ENCODE measurements at regions not wholly inside any gene's neighbourhood (a gene's known extent, or its start where the extent isn't known, plus 50 kb on each side); places are given as distances from the start of the nearest gene placed in this dataset.

GRCh38 chrX:10819973-10820372 is 199.6 kb upstream of the MID1 start:
- DNase-seq = no peak

GRCh38 chrX:10821293-10821692 is 200.9 kb upstream of the MID1 start:
- no peak for DNase-seq

DNA sequence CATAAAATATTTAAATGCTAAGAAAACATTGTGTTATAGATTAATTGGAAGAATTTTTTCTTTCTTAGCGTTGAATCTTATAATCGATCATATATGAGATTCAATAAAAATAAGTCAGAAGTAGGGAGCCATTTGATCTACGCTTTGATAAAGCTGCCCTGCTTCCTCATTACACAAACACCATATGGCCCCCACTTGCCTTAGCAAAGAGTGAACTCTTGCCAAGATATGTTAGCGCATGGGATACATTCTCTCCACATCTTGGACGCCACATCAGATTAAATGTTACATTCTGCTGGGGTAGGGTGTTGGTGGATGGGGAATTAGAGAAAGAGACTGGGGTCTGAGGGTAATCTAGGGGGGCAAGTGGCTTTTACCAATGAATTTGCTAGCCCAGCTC is 207.7 kb upstream of the MID1 start:
- DNase-seq = no peak

GRCh38 chrX:10828640-10829039 is 208.3 kb upstream of the MID1 start:
- no peak for DNase-seq

DNA sequence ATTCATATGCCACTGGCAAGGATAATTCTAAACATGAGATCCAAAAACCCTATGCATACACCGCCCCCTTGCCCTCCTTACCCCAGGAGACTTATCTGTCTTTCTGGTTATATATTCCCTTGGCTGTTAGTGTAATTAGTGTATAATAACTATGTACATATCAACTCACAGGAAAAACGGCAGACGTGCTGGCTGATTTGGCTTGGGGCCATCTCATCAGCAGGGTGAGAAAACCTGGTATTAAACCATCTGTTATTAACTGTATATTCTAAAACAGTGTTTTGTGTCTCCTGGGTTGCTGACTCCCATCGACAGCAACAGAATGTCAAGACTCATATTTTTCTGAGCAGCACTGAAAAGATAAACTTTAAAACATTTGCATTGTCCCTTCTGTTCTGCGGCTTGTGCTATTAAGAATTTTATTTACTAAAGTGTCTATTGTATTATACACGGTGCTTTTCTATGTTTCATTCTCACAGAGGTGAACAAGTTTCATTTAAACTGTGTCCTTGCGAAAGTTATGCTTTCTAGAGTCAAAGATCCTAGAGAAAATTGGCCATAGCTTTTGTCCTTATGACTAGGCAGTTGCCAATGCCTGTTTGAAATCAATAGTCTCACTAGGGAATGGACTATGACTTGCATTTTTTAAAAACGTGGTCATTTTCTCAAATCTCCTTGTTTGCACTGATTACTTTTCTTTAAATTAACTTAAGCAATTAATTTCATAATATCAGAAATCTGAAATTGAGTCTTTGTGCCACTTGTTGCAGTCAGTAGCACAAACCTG is 211.5 kb upstream of the MID1 start:
- no peak for DNase-seq

DNA sequence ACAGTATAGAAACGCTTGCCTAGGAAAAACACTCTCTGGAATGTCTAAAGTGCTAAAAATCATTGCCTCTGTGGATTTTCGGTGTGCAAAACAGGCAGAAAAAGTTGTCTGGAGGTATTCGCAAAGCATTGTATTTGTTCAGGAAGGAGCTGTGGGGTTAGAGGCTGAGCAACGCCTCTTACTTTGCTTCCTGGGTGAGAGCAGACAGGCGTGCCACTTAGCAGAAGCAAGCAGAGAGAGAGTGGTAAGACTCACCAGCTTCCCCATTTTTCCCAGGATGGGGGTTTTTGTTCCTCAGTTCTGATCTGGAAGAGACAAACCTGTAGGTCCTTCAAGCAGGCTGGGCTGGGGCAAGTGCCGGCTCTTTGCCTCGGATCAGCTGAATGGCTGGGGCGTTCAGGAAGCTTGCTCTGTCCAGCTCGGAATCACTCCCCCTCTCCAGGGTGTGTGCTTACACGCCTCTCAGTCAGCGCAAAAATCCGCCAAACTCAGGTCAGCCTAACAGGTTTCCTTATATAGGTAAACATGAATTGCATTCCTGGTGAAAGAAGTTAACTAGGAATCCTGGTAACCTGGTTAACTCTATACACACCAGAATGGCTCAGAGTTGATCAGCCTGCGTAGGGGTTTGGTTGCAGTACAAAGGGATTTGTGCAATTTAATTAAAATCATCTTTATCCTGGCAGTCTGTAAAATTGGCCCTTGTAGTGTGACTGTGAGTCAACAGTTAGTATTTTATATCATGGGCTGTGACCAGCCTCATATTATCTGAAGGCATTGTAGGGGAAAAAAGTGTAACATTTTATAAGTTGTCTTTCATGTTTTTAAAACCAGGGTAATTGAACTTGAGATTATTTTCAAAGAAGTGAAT is 213.1 kb upstream of the MID1 start:
- no peak for DNase-seq

DNA sequence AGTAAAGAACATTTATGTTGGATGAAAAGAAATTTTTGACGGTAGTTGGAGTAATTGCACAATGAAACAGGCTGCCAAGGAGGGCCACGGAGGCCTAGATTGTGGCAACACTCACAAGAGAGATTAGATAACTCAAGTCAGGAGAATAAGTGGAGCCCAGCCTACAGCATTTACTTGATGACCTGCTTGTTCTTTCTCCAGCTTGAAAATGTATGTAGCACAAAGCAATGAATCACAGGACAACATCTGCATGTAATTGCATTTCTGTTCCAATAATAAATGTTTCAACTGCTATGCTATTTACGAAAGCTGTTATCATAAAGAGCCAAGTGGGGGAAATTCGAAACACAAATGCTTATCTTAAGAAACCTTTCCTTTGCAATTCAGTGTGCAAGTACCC is 221.2 kb upstream of the MID1 start:
- DNase-seq = no peak

- no peak for DNase-seq
These were observed 222.3 kb upstream of the MID1 start for GRCh38 chrX:10842646-10843045.

- no peak for DNase-seq
These were observed 226.9 kb upstream of the MID1 start for GRCh38 chrX:10847333-10847732.

GRCh38 chrX:10851809-10852208 is 231.4 kb upstream of the MID1 start:
- no peak for DNase-seq

- no peak for DNase-seq
These were observed 234.2 kb upstream of the MID1 start for GRCh38 chrX:10854594-10854993.

GRCh38 chrX:10855845-10856244 is 235.5 kb upstream of the MID1 start:
- DNase-seq = no peak

DNA sequence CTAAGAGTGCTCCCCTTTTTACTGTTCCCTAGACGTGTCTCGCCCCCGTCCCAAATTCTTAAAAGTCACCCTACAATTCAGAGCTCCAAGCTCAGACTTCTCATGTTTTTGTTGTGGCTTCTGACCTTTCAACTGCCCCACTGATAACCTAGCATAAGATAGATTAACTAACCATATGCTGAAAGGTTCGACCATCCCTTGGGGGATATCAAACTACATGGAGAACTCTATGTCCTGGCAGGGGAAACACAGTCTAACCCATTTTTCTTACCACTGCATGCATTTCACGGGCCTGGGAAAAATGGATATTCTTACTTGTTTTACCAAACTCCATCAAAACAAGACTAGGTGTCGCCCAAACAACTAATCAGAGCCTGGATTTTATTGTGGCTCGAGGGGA is 236.4 kb upstream of the MID1 start:
- no peak for DNase-seq

- DNase-seq = no peak
These were observed 239.0 kb upstream of the MID1 start for GRCh38 chrX:10859353-10859752.

- no peak for DNase-seq
These were observed 235.1 kb upstream of the HCCS start for GRCh38 chrX:10875995-10876394.

GRCh38 chrX:10882484-10882883 is 228.6 kb upstream of the HCCS start:
- DNase-seq = no peak

- DNase-seq = no peak
These were observed 226.9 kb upstream of the HCCS start for GRCh38 chrX:10884246-10884645.

DNA sequence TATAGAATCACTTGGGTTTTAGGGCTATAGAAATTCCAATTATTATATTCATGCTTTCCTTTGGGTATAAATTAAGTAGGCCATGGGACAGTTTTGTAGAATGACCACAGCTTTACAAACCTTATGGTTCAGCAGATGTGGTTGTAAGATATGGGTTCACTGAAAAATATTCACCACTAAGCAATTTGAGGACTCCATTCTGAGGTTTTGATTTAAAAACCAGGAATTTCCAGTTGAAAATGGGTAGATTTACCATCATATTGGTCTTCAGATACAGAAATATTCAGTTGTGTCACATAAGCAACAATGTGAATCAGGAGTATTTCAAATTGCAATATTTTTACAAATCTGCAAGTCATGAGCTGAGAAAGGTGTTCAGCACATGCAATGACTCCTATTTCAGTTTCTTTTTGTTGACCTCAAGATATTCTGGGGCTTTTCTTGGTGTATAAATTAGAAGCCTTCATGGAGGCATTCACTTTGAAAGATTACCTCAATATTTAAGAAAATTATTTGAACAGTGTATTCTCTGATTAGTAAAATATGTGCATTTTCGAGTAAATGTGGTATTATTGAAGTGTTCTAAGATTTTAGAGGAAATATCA is 218.4 kb upstream of the HCCS start:
- no peak for DNase-seq

- no peak for DNase-seq
These were observed 217.8 kb upstream of the HCCS start for GRCh38 chrX:10893366-10893765.

DNA sequence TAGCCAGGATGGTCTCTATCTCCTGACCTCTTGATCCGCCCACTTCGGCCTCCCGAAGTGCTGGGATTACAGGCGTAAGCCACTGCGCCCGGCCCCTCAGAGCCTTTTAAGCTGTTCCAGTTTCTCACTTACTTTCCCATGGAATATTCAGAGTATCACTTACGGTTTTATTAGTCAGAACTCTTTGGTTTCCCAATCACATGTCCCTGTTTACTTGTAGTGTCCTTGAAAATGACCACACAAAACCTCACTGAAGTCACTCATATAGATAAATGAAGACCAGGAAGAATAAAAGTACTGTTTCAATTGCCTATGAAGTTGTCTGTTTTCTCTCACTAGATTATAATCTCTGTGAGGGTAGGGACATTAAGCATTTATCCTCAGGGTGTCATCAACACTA is 217.2 kb upstream of the HCCS start:
- DNase-seq = no peak

DNA sequence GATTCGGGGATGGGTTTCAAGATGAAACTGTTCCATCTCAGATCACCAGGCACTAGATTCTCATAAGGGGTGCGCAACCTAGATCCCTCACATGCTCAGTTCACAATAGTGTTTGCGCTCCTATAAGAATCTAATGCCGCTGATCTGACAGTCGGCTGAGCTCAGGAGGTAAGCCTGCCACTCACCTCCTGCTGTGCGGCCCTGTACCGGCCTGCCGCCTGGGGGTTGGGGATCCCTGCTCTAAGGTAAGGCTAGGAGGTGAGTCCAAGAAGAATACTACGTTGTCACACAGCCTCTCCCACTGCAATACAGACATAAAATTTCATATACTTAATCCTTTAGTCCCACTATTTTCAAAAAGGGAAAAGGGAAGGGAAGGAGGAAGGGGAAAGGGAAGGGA is 213.4 kb upstream of the HCCS start:
- DNase-seq = no peak

GRCh38 chrX:10900585-10901289 is 210.4 kb upstream of the HCCS start:
- no peak for DNase-seq

- no peak for DNase-seq
These were observed 209.9 kb upstream of the HCCS start for GRCh38 chrX:10901290-10901633.

All from activated CD4-positive, alpha-beta T cell treated with anti-CD3 and anti-CD28 coated beads for 4 hours (primary cell).